ENCODE measurements at regions not wholly inside any gene's neighbourhood (a gene's known extent, or its start where the extent isn't known, plus 50 kb on each side); places are given as distances from the start of the nearest gene placed in this dataset.
"Not testable (repeated sequence)": the region's sequence is repeated elsewhere in the genome, so short reads cannot be mapped to it uniquely, and the experiment has no call there.

- no peak for DNase-seq
Measured at GRCh38 chr2:16250466-16250865, 310.1 kb downstream of the MYCN start.

- no peak for DNase-seq
Measured at GRCh38 chr2:16250056-16250425, 309.7 kb downstream of the MYCN start.

GRCh38 chr2:16249246-16250055 lies 309.1 kb downstream of the MYCN start:
- DNase-seq = no peak

GRCh38 chr2:16248571-16249105 lies 308.3 kb downstream of the MYCN start:
- DNase-seq = no peak

- no peak for DNase-seq
Measured at GRCh38 chr2:16247326-16248122, 307.2 kb downstream of the MYCN start.

- no peak for DNase-seq
Measured at GRCh38 chr2:16246911-16247310, 306.6 kb downstream of the MYCN start.

GRCh38 chr2:16246281-16246850 lies 306.0 kb downstream of the MYCN start:
- no peak for DNase-seq

GRCh38 chr2:16245481-16246054 lies 305.2 kb downstream of the MYCN start:
- DNase-seq = no peak

GRCh38 chr2:16244966-16245320 lies 304.6 kb downstream of the MYCN start:
- no peak for DNase-seq

- DNase-seq = no peak
Measured at GRCh38 chr2:16244153-16244965, 304.0 kb downstream of the MYCN start.

- DNase-seq = no peak
Measured at GRCh38 chr2:16243411-16243996, 303.2 kb downstream of the MYCN start.

- no peak for DNase-seq
Measured at GRCh38 chr2:16242906-16243305, 302.6 kb downstream of the MYCN start.

GRCh38 chr2:16241166-16242160 lies 301.1 kb downstream of the MYCN start:
- no peak for DNase-seq

- no peak for DNase-seq
Measured at GRCh38 chr2:16240402-16240801, 300.1 kb downstream of the MYCN start.

- no peak for DNase-seq
Measured at GRCh38 chr2:16239296-16239850, 299.0 kb downstream of the MYCN start.

- DNase-seq = no peak
Measured at GRCh38 chr2:16238786-16239185, 298.4 kb downstream of the MYCN start.

GRCh38 chr2:16238001-16238761 lies 297.8 kb downstream of the MYCN start:
- DNase-seq = no peak

- DNase-seq = no peak
Measured at GRCh38 chr2:16235747-16236146, 295.4 kb downstream of the MYCN start.

- DNase-seq = not testable (repeated sequence)
Measured at GRCh38 chr2:16235291-16235690, 294.9 kb downstream of the MYCN start.

GRCh38 chr2:16228951-16229350 lies 288.6 kb downstream of the MYCN start:
- no peak for DNase-seq

Data from CD4-positive, alpha-beta T cell treated with Interleukin-17A for 4 hours (primary cell).